Astrocyte of the cerebellum (primary cell): ENCODE measurements at regions not wholly inside any gene's neighbourhood (a gene's known extent, or its start where the extent isn't known, plus 50 kb on each side); places are given as distances from the start of the nearest gene placed in this dataset.

Experiments
- DNase-seq: peaks from one replicate; pipeline ENCODE4 v3.0.0-alpha.2; 2011; ENCODE audit warnings: low read depth
- H3K4me3 ChIP-seq: 2 replicates; pipeline ENCODE4 v1.5.1; 2011; ENCODE audit warnings: mild to moderate bottlenecking, low read depth, low read length, moderate library complexity
- CTCF ChIP-seq: IDR thresholded peaks from 2 replicates; pipeline ENCODE4 v1.5.1; 2012; ENCODE audit warnings: low read length, low read depth, moderate library complexity, mild to moderate bottlenecking; ENCODE audit errors: missing control alignments
- in situ Hi-C: cut with HindIII; loops from 2 replicates; pipeline ENCODE4 v1.10.0; 2017; ENCODE audit warnings: low sequenced_read_pairs

DNA sequence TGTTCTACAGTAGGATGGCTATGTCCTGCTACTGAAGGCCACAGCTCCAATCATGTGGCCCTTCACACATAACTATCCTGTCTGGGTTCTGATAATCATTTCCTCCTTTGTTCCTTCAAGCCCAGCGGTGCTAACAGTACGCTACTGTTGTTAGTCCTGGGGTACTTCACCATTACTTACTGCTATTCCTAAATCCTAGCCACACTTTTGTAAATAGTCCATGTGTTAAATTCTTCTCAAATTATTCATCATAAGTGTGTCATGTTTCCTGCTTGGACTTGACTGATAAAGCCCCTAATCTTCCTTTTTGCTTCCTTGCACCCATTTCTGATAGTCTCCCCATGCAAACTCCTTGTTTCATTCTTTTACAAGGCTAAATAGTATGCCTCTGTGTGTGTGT is 332.6 kb downstream of the FGF13 start:
- in situ Hi-C loops: no loop called here
- TF ChIP-seq CTCF: no peak
- no peak for DNase-seq
- H3K4me3 ChIP-seq: no peak overlapping the region

GRCh38 chrX:138408101-138408500 is 303.4 kb downstream of the FGF13 start:
- H3K4me3 ChIP-seq: no peak overlapping the region
- in situ Hi-C loops: no loop called here
- TF ChIP-seq CTCF: no peak

GRCh38 chrX:138411048-138411447 is 300.5 kb downstream of the FGF13 start:
- in situ Hi-C loops: no loop called here

More at GRCh38 chrX:138408101-138408500, 303.4 kb downstream of the FGF13 start:
- DNase-seq: no peak

More at GRCh38 chrX:138411048-138411447, 300.5 kb downstream of the FGF13 start:
- H3K4me3 ChIP-seq: no peak overlapping the region
- no peak for TF ChIP-seq CTCF
- DNase-seq: no peak
